ENCODE measurements at regions not wholly inside any gene's neighbourhood (a gene's known extent, or its start where the extent isn't known, plus 50 kb on each side); places are given as distances from the start of the nearest gene placed in this dataset.

- in situ Hi-C loops (cut with MboI; ENCODE audit: low sequenced_read_pairs) = no loop called here
Observed at GRCh38 chr11:111444040-111444439, 65.0 kb upstream of the POU2AF1 start.

- in situ Hi-C loops (cut with MboI; ENCODE audit: low sequenced_read_pairs) = no loop called here
Observed at GRCh38 chr11:111443640-111444039, 64.6 kb upstream of the POU2AF1 start.

- in situ Hi-C loops (cut with MboI; ENCODE audit: low sequenced_read_pairs) = no loop called here
Observed at GRCh38 chr11:111443032-111443431, 64.0 kb upstream of the POU2AF1 start.

- in situ Hi-C loops (cut with MboI; ENCODE audit: low sequenced_read_pairs) = no loop called here
Observed at GRCh38 chr11:111441443-111441842, 62.4 kb upstream of the POU2AF1 start.

GRCh38 chr11:111440416-111441205 is 61.5 kb upstream of the POU2AF1 start:
- in situ Hi-C loops (cut with MboI; ENCODE audit: low sequenced_read_pairs) = no loop called here

- in situ Hi-C loops (cut with MboI; ENCODE audit: low sequenced_read_pairs) = no loop called here
Observed at GRCh38 chr11:111439901-111440300, 60.8 kb upstream of the POU2AF1 start.

GRCh38 chr11:111438846-111439520 is 59.9 kb upstream of the POU2AF1 start:
- in situ Hi-C loops (cut with MboI; ENCODE audit: low sequenced_read_pairs) = no loop called here

GRCh38 chr11:111438168-111438567 is 59.1 kb upstream of the POU2AF1 start:
- in situ Hi-C loops (cut with MboI; ENCODE audit: low sequenced_read_pairs) = no loop called here

- in situ Hi-C loops (cut with MboI; ENCODE audit: low sequenced_read_pairs) = no loop called here
Observed at GRCh38 chr11:111435046-111435698, 56.1 kb upstream of the POU2AF1 start.

GRCh38 chr11:111429066-111429506 is 50.0 kb upstream of the POU2AF1 start:
- in situ Hi-C loops (cut with MboI; ENCODE audit: low sequenced_read_pairs) = loop anchor here (10.0 kb wide), 1 partner anchor 144 kb away; no protein-coding TSS in a partner anchor

Data from HL-60/S4 treated with phorbol 12-myristate 13-acetate at 8.2 ng/mL for 4 days and 3 days (cell line).